ENCODE measurements at regions not wholly inside any gene's neighbourhood (a gene's known extent, or its start where the extent isn't known, plus 50 kb on each side); places are given as distances from the start of the nearest gene placed in this dataset.

DNA sequence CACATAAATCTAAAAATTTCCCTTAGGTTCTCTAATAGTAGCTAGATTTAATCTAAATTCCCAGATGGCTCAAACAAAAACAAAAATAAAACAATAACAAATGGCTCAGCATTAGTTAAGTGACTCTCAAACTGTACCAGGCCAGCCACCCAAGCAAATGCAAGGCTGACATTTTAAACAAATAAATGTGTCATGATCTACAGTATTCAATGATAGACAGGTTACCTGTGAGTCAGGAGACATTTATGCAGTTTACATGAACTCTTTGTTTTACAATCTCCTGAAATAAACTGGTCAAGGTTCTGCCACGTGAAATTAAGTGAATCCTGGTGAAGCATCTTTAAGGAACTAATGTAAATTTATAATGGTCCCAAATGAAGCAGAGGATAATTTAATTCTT, 580.2 kb upstream of the PTPRD start:
- TF ChIP-seq ZNF274 (IDR thresholded peaks at IDR 0.05; ENCODE audit: low read depth, low read length) (no peak), YY1 (IDR thresholded peaks at IDR 0.05; ENCODE audit: insufficient read depth, insufficient read length) (no peak)
